ENCODE measurements at regions not wholly inside any gene's neighbourhood (a gene's known extent, or its start where the extent isn't known, plus 50 kb on each side); places are given as distances from the start of the nearest gene placed in this dataset.
A peak's percentile ranks its signal among the peaks of the same experiment; 100 is the strongest.

DNA sequence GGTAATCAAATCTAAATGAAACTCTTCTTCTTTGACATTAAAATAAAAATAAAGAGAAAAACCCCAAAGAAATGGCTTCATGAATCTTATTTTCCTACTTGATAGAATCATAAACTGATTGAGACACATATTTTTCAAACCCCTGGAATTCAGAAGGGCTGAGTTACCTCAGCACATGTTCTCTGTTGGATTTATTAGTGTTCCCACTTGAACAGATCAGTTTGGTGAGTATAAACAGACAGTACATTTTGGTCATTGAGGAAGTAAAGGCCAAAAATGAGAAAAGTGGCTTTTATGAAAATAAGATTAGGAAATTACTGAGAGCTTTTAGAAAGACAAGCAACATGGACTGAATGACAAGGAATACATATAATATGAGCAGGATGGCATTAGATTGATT is 620.4 kb downstream of the ANKRD50 start:
- H3K4me3 ChIP-seq: no peak overlapping the region
- no peak for DNase-seq (ENCODE audit: low spot score)
- no peak overlapping the region for H3K27ac ChIP-seq
- TF ChIP-seq, protein P1, sequence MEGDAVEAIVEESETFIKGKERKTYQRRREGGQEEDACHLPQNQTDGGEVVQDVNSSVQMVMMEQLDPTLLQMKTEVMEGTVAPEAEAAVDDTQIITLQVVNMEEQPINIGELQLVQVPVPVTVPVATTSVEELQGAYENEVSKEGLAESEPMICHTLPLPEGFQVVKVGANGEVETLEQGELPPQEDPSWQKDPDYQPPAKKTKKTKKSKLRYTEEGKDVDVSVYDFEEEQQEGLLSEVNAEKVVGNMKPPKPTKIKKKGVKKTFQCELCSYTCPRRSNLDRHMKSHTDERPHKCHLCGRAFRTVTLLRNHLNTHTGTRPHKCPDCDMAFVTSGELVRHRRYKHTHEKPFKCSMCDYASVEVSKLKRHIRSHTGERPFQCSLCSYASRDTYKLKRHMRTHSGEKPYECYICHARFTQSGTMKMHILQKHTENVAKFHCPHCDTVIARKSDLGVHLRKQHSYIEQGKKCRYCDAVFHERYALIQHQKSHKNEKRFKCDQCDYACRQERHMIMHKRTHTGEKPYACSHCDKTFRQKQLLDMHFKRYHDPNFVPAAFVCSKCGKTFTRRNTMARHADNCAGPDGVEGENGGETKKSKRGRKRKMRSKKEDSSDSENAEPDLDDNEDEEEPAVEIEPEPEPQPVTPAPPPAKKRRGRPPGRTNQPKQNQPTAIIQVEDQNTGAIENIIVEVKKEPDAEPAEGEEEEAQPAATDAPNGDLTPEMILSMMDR (IDR thresholded peaks at IDR 0.05): no peak

DNA sequence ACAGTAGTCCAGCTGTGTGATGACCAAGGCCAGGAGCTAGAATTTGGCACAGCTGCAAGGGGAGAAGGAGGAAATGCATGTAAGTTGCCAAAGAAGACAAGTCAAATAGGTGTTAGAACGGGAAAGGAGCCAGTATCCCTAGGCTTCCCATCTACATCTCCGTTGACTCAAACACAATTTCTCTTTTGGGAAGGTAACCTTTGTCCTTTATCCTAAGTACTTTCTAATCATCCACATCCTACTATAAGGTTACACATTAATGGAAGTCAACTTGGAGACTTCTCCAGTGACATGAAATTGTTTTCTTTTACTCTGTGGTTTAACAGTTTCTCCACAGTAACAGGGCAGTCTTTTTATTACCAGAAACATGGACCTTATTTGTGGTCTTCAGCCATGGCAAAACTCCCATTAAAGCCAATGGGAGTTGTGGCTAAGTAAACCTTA is 620.0 kb downstream of the ANKRD50 start:
- TF ChIP-seq, protein P1 (IDR thresholded peaks at IDR 0.05): no peak
- Histone ChIP-seq H3K4me3 (no peak overlapping the region), H3K27ac (no peak overlapping the region)
- DNase-seq (ENCODE audit: low spot score): no peak

DNA sequence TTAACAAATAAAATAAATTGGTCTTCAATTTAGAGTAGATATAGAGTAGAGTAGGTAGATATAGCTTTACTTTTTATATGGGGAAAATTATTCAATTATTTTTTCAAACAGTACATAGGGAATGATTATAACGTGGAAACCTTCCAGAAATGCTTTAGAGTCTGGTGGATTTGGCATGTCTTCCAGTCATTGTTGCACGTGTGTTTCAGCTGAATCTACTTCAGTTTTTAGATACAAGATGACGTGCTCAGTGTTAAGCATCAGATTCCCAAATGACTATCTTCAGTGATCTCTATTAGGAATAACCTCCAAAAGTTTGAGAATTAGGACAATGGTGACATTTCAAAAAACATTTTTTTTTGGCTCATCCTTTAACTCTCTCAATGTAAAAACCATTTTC is 616.9 kb downstream of the ANKRD50 start:
- no peak overlapping the region for H3K4me3 ChIP-seq
- no peak for DNase-seq (ENCODE audit: low spot score)
- TF ChIP-seq, protein P1 (IDR thresholded peaks at IDR 0.05): no peak
- H3K27ac ChIP-seq: no peak overlapping the region

DNA sequence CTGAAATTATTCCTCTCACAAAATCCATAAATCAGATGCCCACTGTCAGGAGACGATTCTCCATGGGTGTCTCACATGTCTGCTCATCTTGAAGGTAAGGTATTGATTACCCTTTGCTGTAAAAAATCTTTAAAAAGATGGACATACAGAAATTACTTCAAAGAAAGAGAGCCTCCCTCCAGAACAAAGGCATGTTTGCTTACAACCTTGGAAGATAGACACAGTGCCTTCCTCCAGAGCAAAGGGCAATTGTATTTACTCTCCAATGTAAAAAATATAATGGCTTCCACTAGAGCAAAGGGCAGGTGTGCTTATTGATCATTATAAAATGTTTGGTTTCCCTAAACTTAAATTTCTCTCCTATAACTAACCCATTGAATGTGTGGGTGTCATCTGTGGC is 616.2 kb downstream of the ANKRD50 start:
- TF ChIP-seq, protein P1 (IDR thresholded peaks at IDR 0.05): no peak
- no peak for DNase-seq (ENCODE audit: low spot score)

DNA sequence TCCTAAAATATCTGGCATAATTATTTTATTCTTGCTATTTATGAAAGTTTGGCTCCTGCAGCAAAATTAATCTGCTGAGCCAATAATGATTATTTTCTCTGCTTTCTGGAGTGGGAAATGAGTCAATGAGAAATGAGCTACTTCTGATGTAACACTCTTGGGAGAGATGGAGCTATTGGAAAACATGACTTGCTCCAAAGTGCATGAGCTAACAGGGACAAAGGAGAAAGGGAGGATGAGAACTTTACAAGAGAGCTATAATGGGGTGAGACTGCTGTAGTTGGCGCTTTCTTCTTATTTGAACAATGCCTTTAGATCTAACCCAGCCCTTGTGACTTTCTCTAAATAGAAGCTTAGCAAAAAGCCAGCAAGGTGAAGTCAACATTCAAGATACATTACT is 615.1 kb downstream of the ANKRD50 start:
- no peak overlapping the region for H3K4me3 ChIP-seq
- peak overlapping the region in 1 of 2 donors; percentile 37 for H3K27ac ChIP-seq
- TF ChIP-seq, protein P1 (IDR thresholded peaks at IDR 0.05): no peak
- DNase-seq (ENCODE audit: low spot score): no peak

More for the DNA sequence above, 616.2 kb downstream of the ANKRD50 start:
- Histone ChIP-seq H3K27ac (no peak overlapping the region), H3K4me3 (no peak overlapping the region)

DNA sequence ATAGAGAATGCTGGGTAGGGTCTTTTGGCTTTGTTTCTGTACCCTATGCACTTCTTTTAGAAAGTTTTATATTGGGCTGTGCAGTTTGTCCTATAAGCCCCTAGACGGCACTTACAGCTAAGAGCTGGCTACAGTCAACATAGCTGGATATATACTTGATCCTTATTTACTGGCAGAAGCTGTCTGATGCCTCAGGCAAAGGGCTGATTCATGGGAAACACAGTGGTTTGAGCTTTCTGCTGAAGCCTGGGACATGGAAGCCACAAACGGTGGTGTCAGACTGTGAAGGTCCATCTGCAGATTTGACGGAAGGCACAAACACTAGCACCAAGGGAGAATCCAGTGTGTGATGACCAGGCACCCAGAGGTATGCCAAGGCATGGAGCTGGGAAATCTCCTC is 608.4 kb downstream of the ANKRD50 start:
- Histone ChIP-seq H3K27ac (no peak overlapping the region), H3K4me3 (no peak overlapping the region)
- DNase-seq (ENCODE audit: low spot score): no peak
- TF ChIP-seq, protein P1 (IDR thresholded peaks at IDR 0.05): no peak

DNA sequence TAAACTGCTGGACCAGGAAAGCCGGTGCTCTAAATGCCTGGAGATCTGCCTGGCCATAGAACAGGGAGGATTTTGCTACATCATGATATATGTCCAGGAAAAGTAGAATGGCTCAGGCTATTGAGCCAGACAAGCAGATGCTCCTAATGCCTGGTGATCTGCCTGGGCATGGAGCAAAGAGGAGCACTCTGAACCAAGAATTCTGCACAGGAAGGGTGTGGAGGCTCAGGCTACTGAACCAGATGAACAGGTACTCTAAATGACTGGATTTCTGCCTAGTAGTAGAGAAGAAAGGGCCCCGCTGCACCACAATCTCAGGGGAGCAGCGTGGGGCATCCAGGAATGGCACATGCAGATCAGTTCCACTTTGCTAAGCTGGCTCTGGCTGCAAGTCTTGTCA is 607.9 kb downstream of the ANKRD50 start:
- TF ChIP-seq, protein P1 (IDR thresholded peaks at IDR 0.05): no peak
- peak overlapping the region in 1 of 2 donors; percentile 4 for H3K27ac ChIP-seq
- no peak for DNase-seq (ENCODE audit: low spot score)
- H3K4me3 ChIP-seq: no peak overlapping the region

All from coronary artery (tissue), 2 donors.